Activated naive CD4-positive, alpha-beta T cell treated with anti-CD3 and anti-CD28 coated beads, Interleukin-2, amount 50 U/mL, for 24 hours (primary cell): ENCODE measurements at regions not wholly inside any gene's neighbourhood (a gene's known extent, or its start where the extent isn't known, plus 50 kb on each side); places are given as distances from the start of the nearest gene placed in this dataset.

Experiments used
- H3K27ac Mint-ChIP-seq: one replicate; pipeline ENCODE4 v1.8.0; 2021; ENCODE audit warnings: mild to moderate bottlenecking, mixed read lengths
- H3K27me3 Mint-ChIP-seq: one replicate; pipeline ENCODE4 v1.8.0; 2021; ENCODE audit warnings: mixed read lengths
- H3K36me3 Mint-ChIP-seq: one replicate; pipeline ENCODE4 v1.8.0; 2021; ENCODE audit warnings: mixed read lengths
- H3K4me1 Mint-ChIP-seq: one replicate; pipeline ENCODE4 v1.8.0; 2021; ENCODE audit warnings: mixed read lengths
- H3K4me3 Mint-ChIP-seq: one replicate; pipeline ENCODE4 v1.8.0; 2021; ENCODE audit warnings: mild to moderate bottlenecking, mixed read lengths
- H3K9me3 Mint-ChIP-seq: one replicate; pipeline ENCODE4 v1.8.0; 2021; ENCODE audit warnings: mixed read lengths

- Mint-ChIP-seq H3K36me3 (no peaks in the 10 kb centered on the region), H3K4me1 (no peaks in the 10 kb centered on the region)
Observed at GRCh38 chr22:22946131-22946530, 58.5 kb downstream of the IGLL5 start.

DNA sequence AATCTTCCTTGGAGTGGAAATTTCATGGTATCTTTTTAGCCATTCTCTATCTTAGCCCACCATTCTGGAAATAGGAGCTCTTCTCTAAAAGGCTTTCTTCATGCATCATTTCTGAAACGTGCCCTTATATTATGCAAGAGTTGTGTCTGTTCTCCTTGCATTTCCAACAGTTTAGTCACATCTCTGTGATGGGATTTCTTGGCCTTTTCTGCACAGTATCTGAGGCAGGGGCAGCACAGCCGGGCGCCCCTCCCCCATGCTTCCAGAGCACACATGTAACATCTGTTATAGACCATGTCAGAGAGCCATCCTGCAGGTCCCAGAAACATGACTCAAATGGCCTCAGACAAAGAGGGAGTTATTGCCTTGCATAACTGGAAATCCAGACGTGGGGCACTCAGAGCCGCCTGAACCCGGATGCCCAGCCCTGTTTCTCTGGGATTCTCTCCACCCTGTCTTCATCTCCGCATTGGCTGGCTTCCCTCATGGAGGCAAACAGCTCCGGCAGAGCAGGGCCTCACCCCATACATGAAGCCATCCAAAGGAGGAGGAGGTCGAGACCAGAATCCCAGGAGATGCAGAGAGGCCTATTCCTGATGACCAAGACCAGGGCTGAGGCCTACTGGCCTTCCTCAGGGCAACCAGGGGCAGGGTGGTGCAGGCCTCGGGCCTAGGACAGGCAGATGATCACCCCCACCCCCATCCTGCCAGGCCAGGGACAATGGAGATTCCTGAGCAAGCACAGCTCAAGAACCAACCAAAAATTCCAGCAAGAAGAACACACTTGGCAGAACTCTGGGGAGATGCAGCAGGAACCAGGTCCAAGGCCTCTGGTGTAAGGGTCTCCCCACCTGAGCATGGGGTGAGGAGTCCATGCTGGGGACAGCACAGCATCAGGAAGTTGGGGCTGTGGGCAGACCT is 61.3 kb downstream of the IGLL5 start:
- H3K4me3 Mint-ChIP-seq, result no peak overlapping the region
- H3K27me3 Mint-ChIP-seq, result peaks cover 10% of the 10 kb centered on the region
- H3K4me1 Mint-ChIP-seq, result no peaks in the 10 kb centered on the region
- H3K36me3 Mint-ChIP-seq, result no peaks in the 10 kb centered on the region
- H3K9me3 Mint-ChIP-seq, result no peaks in the 10 kb centered on the region
- no peak overlapping the region for H3K27ac Mint-ChIP-seq

More at GRCh38 chr22:22946131-22946530, 58.5 kb downstream of the IGLL5 start:
- no peaks in the 10 kb centered on the region for H3K9me3 Mint-ChIP-seq
- H3K27ac Mint-ChIP-seq, result no peak overlapping the region
- no peaks in the 10 kb centered on the region for H3K27me3 Mint-ChIP-seq
- no peak overlapping the region for H3K4me3 Mint-ChIP-seq

- Mint-ChIP-seq H3K27me3 (peaks cover 14% of the 10 kb centered on the region), H3K36me3 (no peaks in the 10 kb centered on the region), H3K4me3 (no peak overlapping the region), H3K27ac (no peak overlapping the region), H3K4me1 (peaks cover 5% of the 10 kb centered on the region), H3K9me3 (no peaks in the 10 kb centered on the region)
Observed at GRCh38 chr22:22949953-22950352, 62.3 kb downstream of the IGLL5 start.

GRCh38 chr22:22951035-22951434 is 63.4 kb downstream of the IGLL5 start:
- Mint-ChIP-seq H3K36me3 (no peaks in the 10 kb centered on the region), H3K9me3 (no peaks in the 10 kb centered on the region), H3K27me3 (peaks cover 18% of the 10 kb centered on the region), H3K27ac (no peak overlapping the region), H3K4me3 (no peak overlapping the region), H3K4me1 (peaks cover 5% of the 10 kb centered on the region)

DNA sequence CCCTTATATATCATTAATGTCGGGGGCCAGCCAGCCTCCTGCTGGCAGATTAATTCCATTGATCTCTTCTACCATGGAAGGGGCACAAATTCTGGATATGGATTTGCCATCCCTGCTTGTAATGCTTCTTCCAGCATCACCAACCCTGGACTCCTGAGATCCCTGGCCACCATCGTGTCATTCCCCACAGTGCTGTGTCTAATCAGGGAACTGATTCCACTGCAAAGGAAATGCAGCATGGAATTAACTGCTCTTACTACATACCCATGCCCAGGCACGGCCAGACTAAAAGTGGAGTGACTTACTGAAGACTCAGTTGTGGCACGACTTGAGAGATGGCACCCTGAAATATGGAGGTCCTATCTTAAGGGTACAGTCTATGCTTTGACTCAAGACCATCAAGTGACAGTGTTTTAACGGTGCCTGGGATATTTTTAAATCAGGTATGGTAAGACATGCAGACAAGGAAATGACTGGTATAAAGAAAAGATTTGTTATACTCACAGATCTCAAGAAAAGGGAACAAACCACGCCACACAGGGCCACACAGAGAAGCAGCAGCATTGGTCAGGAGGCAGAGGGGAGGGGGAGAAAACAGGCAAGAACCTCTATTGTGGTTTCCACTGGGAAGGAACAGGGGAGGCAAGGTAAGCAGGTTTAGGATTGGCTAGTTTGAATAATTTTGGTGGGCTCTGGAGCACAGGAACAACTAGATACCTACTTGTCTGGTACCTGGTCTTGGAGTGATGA is 65.1 kb downstream of the IGLL5 start:
- no peak overlapping the region for H3K4me3 Mint-ChIP-seq
- peaks cover 5% of the 10 kb centered on the region for H3K4me1 Mint-ChIP-seq
- H3K27me3 Mint-ChIP-seq, result peaks cover 18% of the 10 kb centered on the region
- H3K36me3 Mint-ChIP-seq, result no peaks in the 10 kb centered on the region
- H3K27ac Mint-ChIP-seq, result peak overlapping the region; percentile 63
- H3K9me3 Mint-ChIP-seq, result no peaks in the 10 kb centered on the region

DNA sequence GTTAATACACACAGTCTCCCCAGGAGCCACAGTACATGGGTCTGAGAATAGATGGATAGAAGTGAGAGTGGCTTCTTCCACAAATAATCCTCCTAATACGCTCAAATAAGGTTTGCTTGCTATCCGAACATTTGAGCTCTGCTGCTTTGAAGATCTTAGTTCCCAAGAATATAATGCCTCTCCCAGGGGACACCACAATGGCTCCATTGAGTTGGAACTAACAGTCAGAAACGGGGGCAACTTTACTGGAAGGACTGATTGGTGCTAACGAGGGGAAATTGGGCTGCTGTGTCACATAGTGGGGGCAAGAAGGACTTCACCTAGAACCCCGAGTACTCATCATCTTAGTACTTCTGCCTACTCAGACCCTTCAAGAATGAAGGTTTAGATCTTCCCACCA is 66.2 kb downstream of the IGLL5 start:
- Mint-ChIP-seq H3K9me3 (no peaks in the 10 kb centered on the region), H3K4me1 (peaks cover 5% of the 10 kb centered on the region), H3K27ac (no peak overlapping the region), H3K36me3 (no peaks in the 10 kb centered on the region), H3K4me3 (no peak overlapping the region), H3K27me3 (peaks cover 18% of the 10 kb centered on the region)

GRCh38 chr22:22954656-22955055 is 67.0 kb downstream of the IGLL5 start:
- Mint-ChIP-seq H3K27ac (no peak overlapping the region), H3K9me3 (no peaks in the 10 kb centered on the region), H3K36me3 (no peaks in the 10 kb centered on the region), H3K4me3 (no peak overlapping the region), H3K4me1 (peaks cover 5% of the 10 kb centered on the region), H3K27me3 (peaks cover 18% of the 10 kb centered on the region)

GRCh38 chr22:22955276-22955798 is 67.7 kb downstream of the IGLL5 start:
- H3K9me3 Mint-ChIP-seq, result no peaks in the 10 kb centered on the region
- no peaks in the 10 kb centered on the region for H3K36me3 Mint-ChIP-seq
- peaks cover 18% of the 10 kb centered on the region for H3K27me3 Mint-ChIP-seq
- H3K4me1 Mint-ChIP-seq, result peaks cover 5% of the 10 kb centered on the region
- no peak overlapping the region for H3K4me3 Mint-ChIP-seq
- no peak overlapping the region for H3K27ac Mint-ChIP-seq

GRCh38 chr22:22955866-22956535 is 68.4 kb downstream of the IGLL5 start:
- Mint-ChIP-seq H3K4me1 (peaks cover 5% of the 10 kb centered on the region), H3K27me3 (peaks cover 18% of the 10 kb centered on the region), H3K27ac (no peak overlapping the region), H3K4me3 (no peak overlapping the region), H3K36me3 (no peaks in the 10 kb centered on the region), H3K9me3 (no peaks in the 10 kb centered on the region)

- peaks cover 15% of the 10 kb centered on the region for H3K27me3 Mint-ChIP-seq
- no peak overlapping the region for H3K27ac Mint-ChIP-seq
Observed at GRCh38 chr22:22957090-22957489, 69.5 kb downstream of the IGLL5 start.

GRCh38 chr22:22958621-22959020 is 71.0 kb downstream of the IGLL5 start:
- peaks cover 5% of the 10 kb centered on the region for H3K4me1 Mint-ChIP-seq
- no peak overlapping the region for H3K4me3 Mint-ChIP-seq
- no peak overlapping the region for H3K27ac Mint-ChIP-seq
- no peaks in the 10 kb centered on the region for H3K9me3 Mint-ChIP-seq
- peaks cover 8% of the 10 kb centered on the region for H3K36me3 Mint-ChIP-seq
- peaks cover 13% of the 10 kb centered on the region for H3K27me3 Mint-ChIP-seq

More at GRCh38 chr22:22957090-22957489, 69.5 kb downstream of the IGLL5 start:
- Mint-ChIP-seq H3K9me3 (no peaks in the 10 kb centered on the region), H3K36me3 (peaks cover 8% of the 10 kb centered on the region), H3K4me3 (no peak overlapping the region), H3K4me1 (peaks cover 5% of the 10 kb centered on the region)

DNA sequence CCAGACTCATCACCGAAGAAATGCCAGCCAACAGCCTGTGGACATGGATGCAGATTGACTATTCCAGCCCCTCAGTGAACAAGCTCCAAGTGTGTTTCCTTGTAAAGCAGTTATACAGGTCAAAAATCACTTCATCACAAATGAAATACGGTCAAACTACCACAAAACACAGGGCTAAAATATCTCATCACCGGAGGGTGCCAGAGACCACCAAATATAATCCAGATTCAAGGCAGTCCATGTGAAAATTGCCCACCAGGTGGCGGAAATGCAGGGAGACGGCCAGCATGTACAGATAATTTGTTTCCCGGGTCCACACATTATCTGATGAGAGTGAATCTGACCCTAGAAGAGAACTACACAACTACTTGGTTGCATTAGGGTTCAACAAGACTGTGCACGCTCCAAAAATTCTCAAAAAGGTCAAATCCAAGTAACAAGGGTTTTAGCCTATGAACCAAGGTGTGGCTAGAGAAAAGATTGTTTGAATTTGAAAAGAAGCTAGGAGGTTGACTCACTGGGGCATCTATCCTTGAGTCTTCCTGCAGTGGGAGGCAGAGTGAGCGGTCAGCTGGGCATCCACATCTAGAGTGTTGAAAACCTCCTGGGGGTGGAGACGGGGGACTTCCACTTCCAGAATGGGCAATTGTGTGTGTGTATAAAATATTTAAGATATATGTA is 71.7 kb downstream of the IGLL5 start:
- peaks cover 8% of the 10 kb centered on the region for H3K36me3 Mint-ChIP-seq
- peaks cover 4% of the 10 kb centered on the region for H3K4me1 Mint-ChIP-seq
- no peak overlapping the region for H3K4me3 Mint-ChIP-seq
- no peaks in the 10 kb centered on the region for H3K9me3 Mint-ChIP-seq
- peaks cover 14% of the 10 kb centered on the region for H3K27me3 Mint-ChIP-seq
- H3K27ac Mint-ChIP-seq, result peak overlapping the region; percentile 11

GRCh38 chr22:22960307-22960706 is 72.7 kb downstream of the IGLL5 start:
- Mint-ChIP-seq H3K27ac (no peak overlapping the region), H3K4me1 (no peaks in the 10 kb centered on the region)

GRCh38 chr22:22961574-22961973 is 74.0 kb downstream of the IGLL5 start:
- H3K4me3 Mint-ChIP-seq, result no peak overlapping the region
- H3K27me3 Mint-ChIP-seq, result peaks cover 14% of the 10 kb centered on the region
- no peaks in the 10 kb centered on the region for H3K4me1 Mint-ChIP-seq
- H3K36me3 Mint-ChIP-seq, result peaks cover 8% of the 10 kb centered on the region
- no peak overlapping the region for H3K27ac Mint-ChIP-seq
- H3K9me3 Mint-ChIP-seq, result no peaks in the 10 kb centered on the region

More at GRCh38 chr22:22960307-22960706, 72.7 kb downstream of the IGLL5 start:
- Mint-ChIP-seq H3K4me3 (no peak overlapping the region), H3K9me3 (no peaks in the 10 kb centered on the region), H3K36me3 (peaks cover 8% of the 10 kb centered on the region), H3K27me3 (peaks cover 11% of the 10 kb centered on the region)

DNA sequence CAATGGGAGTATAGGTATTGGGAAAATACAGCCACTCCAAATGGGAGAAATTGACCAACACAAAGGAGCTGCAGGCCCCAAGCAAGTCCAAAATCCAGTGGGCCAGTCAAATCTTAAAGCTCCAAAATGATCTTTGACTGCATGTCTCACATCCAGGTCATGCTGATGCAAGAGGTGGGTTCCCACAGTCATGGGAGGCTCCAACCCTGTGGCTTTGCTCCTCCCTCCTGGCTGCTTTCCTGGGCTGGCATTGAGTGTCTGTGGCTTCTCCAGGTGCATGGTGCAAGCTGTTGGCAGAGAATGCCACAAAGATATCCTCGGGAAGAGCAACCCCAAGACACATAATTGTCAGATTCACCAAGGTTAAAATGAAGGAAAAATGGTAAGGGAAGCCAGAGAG is 80.8 kb downstream of the IGLL5 start:
- no peaks in the 10 kb centered on the region for H3K9me3 Mint-ChIP-seq
- H3K27ac Mint-ChIP-seq, result no peak overlapping the region
- peaks cover 2% of the 10 kb centered on the region for H3K36me3 Mint-ChIP-seq
- H3K4me1 Mint-ChIP-seq, result no peaks in the 10 kb centered on the region
- peaks cover 41% of the 10 kb centered on the region for H3K27me3 Mint-ChIP-seq
- H3K4me3 Mint-ChIP-seq, result no peak overlapping the region
